Skeletal muscle cell (primary cell): ENCODE measurements at regions not wholly inside any gene's neighbourhood (a gene's known extent, or its start where the extent isn't known, plus 50 kb on each side); places are given as distances from the start of the nearest gene placed in this dataset.

Experiments
- DNase-seq: peaks from one replicate; pipeline ENCODE4 v3.0.0-alpha.2; 2010; ENCODE audit warnings: low read depth
- H3K4me3 ChIP-seq: 2 replicates; pipeline ENCODE4 v1.5.1; 2011; ENCODE audit warnings: low read depth, mild to moderate bottlenecking, control low read depth, low read length, moderate library complexity

- DNase-seq, result no peak
- no peak overlapping the region for H3K4me3 ChIP-seq
Measured at GRCh38 chr4:58587856-58588255, 1477.7 kb upstream of the IGFBP7 start.

GRCh38 chr4:58566260-58566659 lies 1456.1 kb upstream of the IGFBP7 start:
- DNase-seq, result no peak
- H3K4me3 ChIP-seq, result no peak overlapping the region

- DNase-seq, result no peak
- H3K4me3 ChIP-seq, result no peak overlapping the region
Measured at GRCh38 chr4:58564695-58565475, 1454.7 kb upstream of the IGFBP7 start.

- no peak overlapping the region for H3K4me3 ChIP-seq
- DNase-seq, result no peak
Measured at GRCh38 chr4:58561170-58561569, 1451.0 kb upstream of the IGFBP7 start.

- H3K4me3 ChIP-seq, result no peak overlapping the region
- no peak for DNase-seq
Measured at GRCh38 chr4:58560736-58561135, 1450.6 kb upstream of the IGFBP7 start.

- no peak overlapping the region for H3K4me3 ChIP-seq
- no peak for DNase-seq
Measured at GRCh38 chr4:58553679-58554078, 1443.5 kb upstream of the IGFBP7 start.

GRCh38 chr4:58553031-58553430 lies 1442.8 kb upstream of the IGFBP7 start:
- no peak for DNase-seq

GRCh38 chr4:58551676-58552075 lies 1441.5 kb upstream of the IGFBP7 start:
- H3K4me3 ChIP-seq, result no peak overlapping the region
- no peak for DNase-seq

More at GRCh38 chr4:58553031-58553430, 1442.8 kb upstream of the IGFBP7 start:
- H3K4me3 ChIP-seq, result no peak overlapping the region

GRCh38 chr4:58543465-58543864 lies 1433.3 kb upstream of the IGFBP7 start:
- no peak overlapping the region for H3K4me3 ChIP-seq
- no peak for DNase-seq

GRCh38 chr4:58541926-58542325 lies 1431.7 kb upstream of the IGFBP7 start:
- H3K4me3 ChIP-seq, result no peak overlapping the region
- DNase-seq, result no peak

- DNase-seq, result no peak
- H3K4me3 ChIP-seq, result no peak overlapping the region
Measured at GRCh38 chr4:58522765-58523382, 1412.7 kb upstream of the IGFBP7 start.

- no peak overlapping the region for H3K4me3 ChIP-seq
- no peak for DNase-seq
Measured at GRCh38 chr4:58515226-58515625, 1405.0 kb upstream of the IGFBP7 start.

GRCh38 chr4:58514299-58514698 lies 1404.1 kb upstream of the IGFBP7 start:
- DNase-seq, result no peak
- H3K4me3 ChIP-seq, result no peak overlapping the region

GRCh38 chr4:58510652-58511051 lies 1400.5 kb upstream of the IGFBP7 start:
- H3K4me3 ChIP-seq, result no peak overlapping the region
- DNase-seq, result no peak

GRCh38 chr4:58507079-58507478 lies 1396.9 kb upstream of the IGFBP7 start:
- H3K4me3 ChIP-seq, result no peak overlapping the region
- DNase-seq, result no peak

GRCh38 chr4:58502839-58503238 lies 1392.7 kb upstream of the IGFBP7 start:
- no peak for DNase-seq
- no peak overlapping the region for H3K4me3 ChIP-seq

GRCh38 chr4:58499182-58499581 lies 1389.0 kb upstream of the IGFBP7 start:
- no peak for DNase-seq
- H3K4me3 ChIP-seq, result no peak overlapping the region

GRCh38 chr4:58491620-58492019 lies 1381.4 kb upstream of the IGFBP7 start:
- DNase-seq, result no peak
- no peak overlapping the region for H3K4me3 ChIP-seq

- no peak for DNase-seq
- no peak overlapping the region for H3K4me3 ChIP-seq
Measured at GRCh38 chr4:58477950-58478349, 1367.8 kb upstream of the IGFBP7 start.

- no peak overlapping the region for H3K4me3 ChIP-seq
- no peak for DNase-seq
Measured at GRCh38 chr4:58477513-58477912, 1367.3 kb upstream of the IGFBP7 start.

- H3K4me3 ChIP-seq, result no peak overlapping the region
- DNase-seq, result no peak
Measured at GRCh38 chr4:58475097-58475496, 1364.9 kb upstream of the IGFBP7 start.
